HCT116 (cell line): ENCODE measurements at regions not wholly inside any gene's neighbourhood (a gene's known extent, or its start where the extent isn't known, plus 50 kb on each side); places are given as distances from the start of the nearest gene placed in this dataset.

Experiments used
- EZH2 ChIP-seq: fragments of 200-600 bp; sonication (generic); IDR thresholded peaks from 2 replicates; pipeline ENCODE4 v1.6.1; 2017; ENCODE audit warnings: antibody characterized with exemption, mixed run types
- EZH2phosphoT487 ChIP-seq: fragments of 200-600 bp; IDR thresholded peaks from 2 replicates; pipeline ENCODE4 v1.6.1; 2018; ENCODE audit warnings: antibody characterized with exemption, borderline replicate concordance
- JUND ChIP-seq: IDR thresholded peaks from 2 replicates; pipeline ENCODE4 v1.6.1; 2012
- MAX ChIP-seq: IDR thresholded peaks from 2 replicates; pipeline ENCODE4 v1.6.1; 2012
- POLR2A ChIP-seq: IDR thresholded peaks from 2 replicates; pipeline ENCODE4 v1.7.0; 2011; ENCODE audit warnings: borderline replicate concordance; ENCODE audit not compliant: insufficient read depth, insufficient read length; ENCODE audit errors: extremely low read depth
- ZNF274 ChIP-seq: fragments of 200-500 bp; sonication (Bioruptor generic); IDR thresholded peaks from 2 replicates; pipeline ENCODE4 v1.6.1; 2014; ENCODE audit warnings: mild to moderate bottlenecking, low read depth, low read length, inconsistent platforms

- TF ChIP-seq ZNF274 (no peak), JUND (no peak), EZH2phosphoT487 (no peak), POLR2A (no peak), MAX (no peak), EZH2 (no peak)
Observed at GRCh38 chr21:35565204-35565611, 495.1 kb downstream of the SETD4 start.
